GM12878 (cell line): ENCODE measurements at regions not wholly inside any gene's neighbourhood (a gene's known extent, or its start where the extent isn't known, plus 50 kb on each side); places are given as distances from the start of the nearest gene placed in this dataset.

Experiments
- ATAC-seq: fragments of 200-7000 bp; cut with Tn5 transposase; 3 replicates; pipeline ENCODE4 v1.9.1; 2020; ENCODE audit warnings: mild to moderate bottlenecking, moderate library complexity
- BruUV-seq: library from RNA; stranded (reverse); fragments of 400-500 nt; replicated peaks from 2 replicates; lab custom pipeline; 2021; lab: Mats Ljungman, UMichigan
- CTCF ChIA-PET: fragments of 300-600 bp; sonication (Branson Sonifier 250); formaldehyde crosslinking; extraction: SDS; loops from one replicate; lab custom pipeline; 2021; ENCODE audit warnings: inconsistent platforms; lab: Yijun Ruan, JAX
- POLR2A ChIA-PET: fragments of 350-600 bp; formaldehyde crosslinking; extraction: SDS; loops from one replicate; lab custom pipeline; 2021; ENCODE audit warnings: inconsistent platforms; lab: Charles Lee
- RAD21 ChIA-PET: fragments of 300-600 bp; sonication (Branson Sonifier 250); formaldehyde crosslinking; loops from one replicate; lab custom pipeline; 2023; ENCODE audit warnings: antibody characterized with exemption; ENCODE audit not compliant: unreplicated experiment; lab: Charles Lee
- SMC1A ChIA-PET: fragments of 300-600 bp; sonication (Branson Sonifier 250); formaldehyde crosslinking; loops from one replicate; lab custom pipeline; 2023; ENCODE audit not compliant: unreplicated experiment, uncharacterized antibody; lab: Charles Lee
- DNase-seq: peaks from one replicate; pipeline ENCODE4 v3.0.0-alpha.2; 2011; ENCODE audit warnings: low read depth, low spot score
- FAIRE-seq: peaks from 3 replicates; lab custom pipeline; 2011; peaks lifted over from hg19 to GRCh38; lab: Jason Lieb, UNC
- H2AFZ ChIP-seq: 2 replicates; pipeline ENCODE4 v1.6.0; 2011; ENCODE audit warnings: low read depth, low read length, control low read depth; ENCODE audit not compliant: control insufficient read depth
- H3K27ac ChIP-seq: 2 replicates; pipeline ENCODE4 v1.5.1; 2011; ENCODE audit warnings: control low read depth; ENCODE audit not compliant: control insufficient read depth, insufficient read depth
- H3K27me3 ChIP-seq, 2 experiments: replicated peaks in 1 of 2; 2 replicates each; pipeline versions ENCODE4 v1.6.0 to v1.6.1; 2011; ENCODE audit warnings: low read length in 1 of 2; ENCODE audit not compliant: control insufficient read depth in 2 of 2, insufficient read depth in 2 of 2
- H3K36me3 ChIP-seq, 2 experiments: 2 replicates each; pipeline ENCODE4 v1.5.1; 2011; ENCODE audit warnings: low read length in 1 of 2; ENCODE audit not compliant: control insufficient read depth in 2 of 2, insufficient read depth in 2 of 2
- H3K4me1 ChIP-seq: 2 replicates; pipeline ENCODE4 v1.6.1; 2011; ENCODE audit warnings: mild to moderate bottlenecking, low read length, moderate library complexity, mixed read lengths; ENCODE audit not compliant: control insufficient read depth, insufficient read depth
- H3K4me2 ChIP-seq: 2 replicates; pipeline ENCODE4 v1.6.0; 2011; ENCODE audit warnings: control low read depth; ENCODE audit not compliant: control insufficient read depth, insufficient read depth
- H3K4me3 ChIP-seq: fragments of 200-600 bp; sonication (generic); 2 replicates; pipeline ENCODE4 v1.5.1; 2016
- H3K79me2 ChIP-seq: 2 replicates; pipeline ENCODE4 v1.6.0; 2011; ENCODE audit warnings: low read length; ENCODE audit not compliant: control insufficient read depth, insufficient read depth
- H3K9ac ChIP-seq: 2 replicates; pipeline ENCODE4 v1.8.0; 2011; ENCODE audit warnings: low read length, control low read depth, mixed read lengths; ENCODE audit not compliant: control insufficient read depth, insufficient read depth
- H3K9me3 ChIP-seq: replicated peaks from 3 replicates; pipeline ENCODE4 v1.5.1; 2011; ENCODE audit warnings: mild to moderate bottlenecking, low read length; ENCODE audit not compliant: control insufficient read depth, insufficient read depth
- H4K20me1 ChIP-seq: 2 replicates; pipeline ENCODE4 v1.6.0; 2011; ENCODE audit not compliant: control insufficient read depth, insufficient read depth
- BMI1 ChIP-seq: fragments of 450-650 bp; IDR thresholded peaks from 2 replicates; pipeline ENCODE4 v1.6.1; 2016; ENCODE audit warnings: mild to moderate bottlenecking, moderate library complexity, borderline replicate concordance
- EED ChIP-seq: sonication (generic); IDR thresholded peaks from 2 replicates; pipeline ENCODE4 v1.6.1; 2016; ENCODE audit warnings: antibody characterized with exemption, low read depth
- EP300 ChIP-seq, 2 experiments: fragments of 150-350 bp in 1 of 2; IDR thresholded peaks; 2 replicates each; pipeline ENCODE4 v1.6.1; 2011 to 2012; ENCODE audit warnings: low read depth in 2 of 2, low read length in 2 of 2, borderline replicate concordance in 1 of 2, improper control_type of control experiment in 1 of 2, inconsistent platforms in 1 of 2; ENCODE audit not compliant: control insufficient read depth in 1 of 2
- ETV6 ChIP-seq, 2 experiments: fragments of 450-650 bp in 1 of 2; IDR thresholded peaks in 1 of 2; conservative IDR thresholded peaks in 1 of 2; 2 replicates each; pipeline ENCODE4 v1.6.1; 2014; ENCODE audit warnings: antibody characterized with exemption in 1 of 2, borderline replicate concordance in 1 of 2, low read depth in 1 of 2, mild to moderate bottlenecking in 1 of 2, moderate library complexity in 1 of 2
- PAX5 ChIP-seq: IDR thresholded peaks from 2 replicates; pipeline ENCODE4 v1.6.1; 2011; ENCODE audit warnings: low read depth, low read length, borderline replicate concordance
- RBBP5 ChIP-seq: fragments of 200-600 bp; sonication (generic); conservative IDR thresholded peaks from 2 replicates; pipeline ENCODE4 v1.6.1; 2016
- TAF1 ChIP-seq: IDR thresholded peaks from 2 replicates; pipeline ENCODE4 v1.6.1; 2011; ENCODE audit warnings: mild to moderate bottlenecking, low read depth, low read length, borderline replicate concordance
- WGBS: methylation state at CpG from one replicate; pipeline ENCODE4 v1.1.6; 2016; ENCODE audit warnings: low lambda C conversion rate; ENCODE audit not compliant: insufficient replicate concordance, insufficient coverage; ENCODE audit errors: missing lambda C conversion rate; 5-methylcytosine and 5-hydroxymethylcytosine counted together
- in situ Hi-C: fragments of 300-500 bp; cut with MboI; formaldehyde crosslinking; loops from 9 replicates; pipeline ENCODE4 v1.14.3; 2018; ENCODE audit warnings: mixed read lengths
- intact Hi-C: fragments of 100-400 bp; cut with micrococcal nuclease; formaldehyde crosslinking; loops from one replicate; pipeline ENCODE4 v1.14.2; 2022; ENCODE audit not compliant: unreplicated experiment
- TF ChIP-seq, protein P1 (sequence below): fragments of 450-650 bp; IDR thresholded peaks from 2 replicates; pipeline ENCODE4 v1.6.1; 2017; ENCODE audit warnings: antibody characterized with exemption, mild to moderate bottlenecking, moderate library complexity
- TF ChIP-seq, protein P2 (sequence below): fragments of 450-650 bp; IDR thresholded peaks from 2 replicates; pipeline ENCODE4 v1.6.1; 2018; ENCODE audit warnings: mild to moderate bottlenecking, low read depth, moderate library complexity; ENCODE audit not compliant: partially characterized antibody

DNA sequence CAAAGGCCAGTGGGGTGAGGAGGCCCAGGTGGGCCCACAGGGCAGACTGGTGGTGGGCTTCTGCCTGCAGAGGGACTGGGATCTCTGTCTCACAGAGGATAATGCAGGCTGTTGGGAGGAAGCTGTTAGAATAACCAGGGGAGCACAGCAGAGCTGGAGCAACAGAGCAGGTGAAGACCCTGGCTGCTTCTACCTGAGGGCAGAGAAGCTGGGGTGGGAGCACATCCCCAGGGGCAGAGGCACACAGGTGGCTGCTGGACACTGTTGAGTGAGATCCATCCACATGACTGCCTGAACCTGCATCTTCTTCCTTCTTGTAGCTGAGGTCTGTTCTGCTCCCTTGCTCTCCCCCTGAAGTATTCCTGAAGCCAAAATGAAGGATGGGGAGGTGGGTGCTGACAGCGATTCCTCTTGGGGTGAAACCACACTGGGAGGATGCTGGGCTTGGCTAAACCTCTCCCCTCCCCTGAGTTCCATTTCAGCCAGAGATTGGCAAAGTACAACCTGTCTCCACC lies 1725.0 kb downstream of the TP53TG3F start:
- CTCF ChIA-PET: no interaction called here

More for the DNA sequence above, 1725.0 kb downstream of the TP53TG3F start:
- no peaks in the 10 kb centered on the region for H3K27me3 ChIP-seq
- H3K27ac ChIP-seq: no peak overlapping the region
- H4K20me1 ChIP-seq: no peaks in the 10 kb centered on the region
- no peak overlapping the region for H3K9ac ChIP-seq
- ChIA-PET RAD21 (no interaction called here), SMC1A (no interaction called here), POLR2A (no interaction called here)
- H2AFZ ChIP-seq: no peak overlapping the region
- WGBS: 0% methylated on average over 1 of the region's 1 CpG
- ATAC-seq: no peak
- DNase-seq: no peak
- no peaks in the 10 kb centered on the region for H3K36me3 ChIP-seq
- H3K9me3 ChIP-seq: no peaks in the 10 kb centered on the region; the same call in 2 of the 3 replicates
- H3K4me1 ChIP-seq: no peaks in the 10 kb centered on the region
- intact Hi-C loops (no loop called here), in situ Hi-C loops (loop anchor here (25.0 kb wide), 1 partner anchor 403 kb away; no protein-coding TSS in a partner anchor)
- FAIRE-seq: no peak
- BruUV-seq: no TSS peak
- no peaks in the 10 kb centered on the region for H3K79me2 ChIP-seq
- H3K4me3 ChIP-seq: no peak overlapping the region
- H3K4me2 ChIP-seq: no peak overlapping the region
- TF ChIP-seq, protein P1, sequence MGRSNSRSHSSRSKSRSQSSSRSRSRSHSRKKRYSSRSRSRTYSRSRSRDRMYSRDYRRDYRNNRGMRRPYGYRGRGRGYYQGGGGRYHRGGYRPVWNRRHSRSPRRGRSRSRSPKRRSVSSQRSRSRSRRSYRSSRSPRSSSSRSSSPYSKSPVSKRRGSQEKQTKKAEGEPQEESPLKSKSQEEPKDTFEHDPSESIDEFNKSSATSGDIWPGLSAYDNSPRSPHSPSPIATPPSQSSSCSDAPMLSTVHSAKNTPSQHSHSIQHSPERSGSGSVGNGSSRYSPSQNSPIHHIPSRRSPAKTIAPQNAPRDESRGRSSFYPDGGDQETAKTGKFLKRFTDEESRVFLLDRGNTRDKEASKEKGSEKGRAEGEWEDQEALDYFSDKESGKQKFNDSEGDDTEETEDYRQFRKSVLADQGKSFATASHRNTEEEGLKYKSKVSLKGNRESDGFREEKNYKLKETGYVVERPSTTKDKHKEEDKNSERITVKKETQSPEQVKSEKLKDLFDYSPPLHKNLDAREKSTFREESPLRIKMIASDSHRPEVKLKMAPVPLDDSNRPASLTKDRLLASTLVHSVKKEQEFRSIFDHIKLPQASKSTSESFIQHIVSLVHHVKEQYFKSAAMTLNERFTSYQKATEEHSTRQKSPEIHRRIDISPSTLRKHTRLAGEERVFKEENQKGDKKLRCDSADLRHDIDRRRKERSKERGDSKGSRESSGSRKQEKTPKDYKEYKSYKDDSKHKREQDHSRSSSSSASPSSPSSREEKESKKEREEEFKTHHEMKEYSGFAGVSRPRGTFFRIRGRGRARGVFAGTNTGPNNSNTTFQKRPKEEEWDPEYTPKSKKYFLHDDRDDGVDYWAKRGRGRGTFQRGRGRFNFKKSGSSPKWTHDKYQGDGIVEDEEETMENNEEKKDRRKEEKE: no peak
- no peak for TF ChIP-seq RBBP5
- no peak for TF ChIP-seq PAX5
- TF ChIP-seq BMI1: no peak
- TF ChIP-seq, protein P2, sequence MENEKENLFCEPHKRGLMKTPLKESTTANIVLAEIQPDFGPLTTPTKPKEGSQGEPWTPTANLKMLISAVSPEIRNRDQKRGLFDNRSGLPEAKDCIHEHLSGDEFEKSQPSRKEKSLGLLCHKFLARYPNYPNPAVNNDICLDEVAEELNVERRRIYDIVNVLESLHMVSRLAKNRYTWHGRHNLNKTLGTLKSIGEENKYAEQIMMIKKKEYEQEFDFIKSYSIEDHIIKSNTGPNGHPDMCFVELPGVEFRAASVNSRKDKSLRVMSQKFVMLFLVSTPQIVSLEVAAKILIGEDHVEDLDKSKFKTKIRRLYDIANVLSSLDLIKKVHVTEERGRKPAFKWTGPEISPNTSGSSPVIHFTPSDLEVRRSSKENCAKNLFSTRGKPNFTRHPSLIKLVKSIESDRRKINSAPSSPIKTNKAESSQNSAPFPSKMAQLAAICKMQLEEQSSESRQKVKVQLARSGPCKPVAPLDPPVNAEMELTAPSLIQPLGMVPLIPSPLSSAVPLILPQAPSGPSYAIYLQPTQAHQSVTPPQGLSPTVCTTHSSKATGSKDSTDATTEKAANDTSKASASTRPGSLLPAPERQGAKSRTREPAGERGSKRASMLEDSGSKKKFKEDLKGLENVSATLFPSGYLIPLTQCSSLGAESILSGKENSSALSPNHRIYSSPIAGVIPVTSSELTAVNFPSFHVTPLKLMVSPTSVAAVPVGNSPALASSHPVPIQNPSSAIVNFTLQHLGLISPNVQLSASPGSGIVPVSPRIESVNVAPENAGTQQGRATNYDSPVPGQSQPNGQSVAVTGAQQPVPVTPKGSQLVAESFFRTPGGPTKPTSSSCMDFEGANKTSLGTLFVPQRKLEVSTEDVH: no peak
- TF ChIP-seq EP300 (IDR thresholded peaks at IDR 0.05; ENCODE audit: borderline replicate concordance in 1 of 2, control insufficient read depth in 1 of 2, low read depth in 2 of 2, low read length in 2 of 2): no peak
- no peak for TF ChIP-seq EED
- no peak for TF ChIP-seq TAF1
- TF ChIP-seq ETV6 (conservative IDR thresholded peaks at IDR 0.05 in 1 of 2, IDR thresholded peaks at IDR 0.05 in 1 of 2; ENCODE audit: borderline replicate concordance in 1 of 2, low read depth in 1 of 2): no peak
- TF ChIP-seq, all 136 proteins: peak for 0
